DMS53 treated with DMSO at 0.1 percent for 48 hours (cell line): ENCODE measurements at regions not wholly inside any gene's neighbourhood (a gene's known extent, or its start where the extent isn't known, plus 50 kb on each side); places are given as distances from the start of the nearest gene placed in this dataset.
A peak's percentile ranks its signal among the peaks of the same experiment; 100 is the strongest.

Experiments used
- DNase-seq: peaks from one replicate; lab custom pipeline; 2025; ENCODE audit not compliant: unreplicated experiment; lab: John Stamatoyannopoulos, UW

- DNase-seq, result no peak
Measured at GRCh38 chr2:16262526-16263178, 322.3 kb downstream of the MYCN start.

GRCh38 chr2:16261791-16262190 lies 321.4 kb downstream of the MYCN start:
- no peak for DNase-seq

- DNase-seq, result no peak
Measured at GRCh38 chr2:16261071-16261470, 320.7 kb downstream of the MYCN start.

GRCh38 chr2:16260041-16260830 lies 319.9 kb downstream of the MYCN start:
- no peak for DNase-seq

GRCh38 chr2:16259010-16259409 lies 318.7 kb downstream of the MYCN start:
- DNase-seq, result peak; percentile 53

GRCh38 chr2:16258350-16258749 lies 318.0 kb downstream of the MYCN start:
- DNase-seq, result no peak

GRCh38 chr2:16257322-16258028 lies 317.1 kb downstream of the MYCN start:
- DNase-seq, result no peak

GRCh38 chr2:16256601-16257321 lies 316.4 kb downstream of the MYCN start:
- DNase-seq, result no peak

- no peak for DNase-seq
Measured at GRCh38 chr2:16255120-16255519, 314.8 kb downstream of the MYCN start.

- no peak for DNase-seq
Measured at GRCh38 chr2:16254356-16254965, 314.1 kb downstream of the MYCN start.

GRCh38 chr2:16253291-16253690 lies 312.9 kb downstream of the MYCN start:
- no peak for DNase-seq

- no peak for DNase-seq
Measured at GRCh38 chr2:16252891-16253290, 312.5 kb downstream of the MYCN start.

GRCh38 chr2:16252251-16252650 lies 311.9 kb downstream of the MYCN start:
- no peak for DNase-seq

- DNase-seq, result no peak
Measured at GRCh38 chr2:16251511-16252225, 311.3 kb downstream of the MYCN start.

GRCh38 chr2:16250886-16251285 lies 310.5 kb downstream of the MYCN start:
- DNase-seq, result no peak

GRCh38 chr2:16250466-16250865 lies 310.1 kb downstream of the MYCN start:
- no peak for DNase-seq

GRCh38 chr2:16250056-16250425 lies 309.7 kb downstream of the MYCN start:
- no peak for DNase-seq

- no peak for DNase-seq
Measured at GRCh38 chr2:16249246-16250055, 309.1 kb downstream of the MYCN start.

GRCh38 chr2:16248571-16249105 lies 308.3 kb downstream of the MYCN start:
- DNase-seq, result no peak
